ENCODE measurements at regions not wholly inside any gene's neighbourhood (a gene's known extent, or its start where the extent isn't known, plus 50 kb on each side); places are given as distances from the start of the nearest gene placed in this dataset.
"Not testable (repeated sequence)": the region's sequence is repeated elsewhere in the genome, so short reads cannot be mapped to it uniquely, and the experiment has no call there.

DNA sequence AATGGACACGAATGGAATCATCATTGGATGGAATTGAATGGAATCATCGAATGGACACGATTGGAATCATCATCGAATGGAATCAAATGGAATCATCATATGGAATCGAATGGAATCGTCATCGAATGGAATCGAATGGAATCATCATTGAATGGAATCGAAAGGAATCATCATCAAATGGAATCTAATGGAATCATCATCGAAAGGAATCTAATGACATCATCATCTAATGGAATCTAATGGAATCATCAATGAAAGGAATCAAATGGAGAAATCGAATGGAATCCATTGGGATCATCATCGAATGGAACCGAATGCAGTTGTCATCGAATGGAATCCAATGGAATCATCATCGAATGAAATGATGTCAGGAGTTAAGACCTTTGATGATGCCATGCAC is 154.9 kb downstream of the SHCBP1 start:
- no peak for TF ChIP-seq EZH2phosphoT487 (IDR thresholded peaks at IDR 0.05)
- TF ChIP-seq, protein P1, sequence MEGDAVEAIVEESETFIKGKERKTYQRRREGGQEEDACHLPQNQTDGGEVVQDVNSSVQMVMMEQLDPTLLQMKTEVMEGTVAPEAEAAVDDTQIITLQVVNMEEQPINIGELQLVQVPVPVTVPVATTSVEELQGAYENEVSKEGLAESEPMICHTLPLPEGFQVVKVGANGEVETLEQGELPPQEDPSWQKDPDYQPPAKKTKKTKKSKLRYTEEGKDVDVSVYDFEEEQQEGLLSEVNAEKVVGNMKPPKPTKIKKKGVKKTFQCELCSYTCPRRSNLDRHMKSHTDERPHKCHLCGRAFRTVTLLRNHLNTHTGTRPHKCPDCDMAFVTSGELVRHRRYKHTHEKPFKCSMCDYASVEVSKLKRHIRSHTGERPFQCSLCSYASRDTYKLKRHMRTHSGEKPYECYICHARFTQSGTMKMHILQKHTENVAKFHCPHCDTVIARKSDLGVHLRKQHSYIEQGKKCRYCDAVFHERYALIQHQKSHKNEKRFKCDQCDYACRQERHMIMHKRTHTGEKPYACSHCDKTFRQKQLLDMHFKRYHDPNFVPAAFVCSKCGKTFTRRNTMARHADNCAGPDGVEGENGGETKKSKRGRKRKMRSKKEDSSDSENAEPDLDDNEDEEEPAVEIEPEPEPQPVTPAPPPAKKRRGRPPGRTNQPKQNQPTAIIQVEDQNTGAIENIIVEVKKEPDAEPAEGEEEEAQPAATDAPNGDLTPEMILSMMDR (IDR thresholded peaks at IDR 0.05): no peak
- TF ChIP-seq EZH2 (IDR thresholded peaks at IDR 0.05): no peak
- peaks cover 43% of the 10 kb centered on the region for H3K9me3 ChIP-seq (ENCODE audit: low read depth)

DNA sequence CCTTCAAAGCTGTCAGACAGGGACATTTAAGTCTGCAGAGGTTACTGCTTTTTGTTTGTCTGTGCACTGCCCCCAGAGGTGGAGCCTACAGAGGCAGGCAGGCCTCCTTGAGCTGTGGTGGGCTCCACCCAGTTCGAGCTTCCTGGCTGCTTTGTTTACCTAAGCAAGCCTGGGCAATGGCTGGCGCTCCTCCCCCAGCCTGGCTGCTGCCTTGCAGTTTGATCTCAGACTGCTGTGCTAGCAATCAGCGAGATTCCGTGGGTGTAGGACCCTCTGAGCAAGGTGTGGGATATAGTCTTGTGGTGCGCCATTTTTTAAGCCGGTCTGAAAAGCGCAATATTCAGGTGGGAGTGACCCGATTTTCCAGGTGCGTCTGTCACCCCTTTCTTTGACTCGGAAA is 166.4 kb downstream of the SHCBP1 start:
- not testable (repeated sequence) for H2AFZ ChIP-seq (replicated peaks); H3K4me1 ChIP-seq; H4K20me1 ChIP-seq (ENCODE audit: low read depth); H3K9ac ChIP-seq; H3K27me3 ChIP-seq; H3K27ac ChIP-seq; H3K36me3 Mint-ChIP-seq; DNase-seq (ENCODE audit: low spot score); H3F3A ChIP-seq (ENCODE audit: low read depth); H3K9me3 ChIP-seq (ENCODE audit: low read depth); H3K4me1 Mint-ChIP-seq; H3K27me3 Mint-ChIP-seq (ENCODE audit: insufficient read depth, low read depth); H3K79me2 ChIP-seq (ENCODE audit: low read depth); H3K36me3 ChIP-seq; H3K27ac Mint-ChIP-seq; H3K4me3 Mint-ChIP-seq; H3K4me2 ChIP-seq; H3K4me3 ChIP-seq
- peaks cover 12% of the 10 kb centered on the region for H3K9me3 Mint-ChIP-seq

More for the DNA sequence above, 154.9 kb downstream of the SHCBP1 start:
- H4K20me1 ChIP-seq (ENCODE audit: low read depth): no peaks in the 10 kb centered on the region
- H3K4me2 ChIP-seq: no peak overlapping the region
- Mint-ChIP-seq H3K36me3 (no peaks in the 10 kb centered on the region), H3K4me1 (no peaks in the 10 kb centered on the region), H3K27ac (no peak overlapping the region), H3K27me3 (ENCODE audit: insufficient read depth, low read depth) (no peaks in the 10 kb centered on the region), H3K4me3 (no peak overlapping the region), H3K9me3 (peaks cover 45% of the 10 kb centered on the region)
- H3K9ac ChIP-seq: no peak overlapping the region
- H3K4me1 ChIP-seq: no peaks in the 10 kb centered on the region
- no peaks in the 10 kb centered on the region for H3F3A ChIP-seq (ENCODE audit: low read depth)
- no peaks in the 10 kb centered on the region for H3K27me3 ChIP-seq
- no peaks in the 10 kb centered on the region for H3K79me2 ChIP-seq (ENCODE audit: low read depth)
- no peak overlapping the region for H3K27ac ChIP-seq
- no peak overlapping the region for H2AFZ ChIP-seq (replicated peaks)
- H3K4me3 ChIP-seq: no peak overlapping the region
- no peak for DNase-seq (ENCODE audit: low spot score)
- no peaks in the 10 kb centered on the region for H3K36me3 ChIP-seq

DNA sequence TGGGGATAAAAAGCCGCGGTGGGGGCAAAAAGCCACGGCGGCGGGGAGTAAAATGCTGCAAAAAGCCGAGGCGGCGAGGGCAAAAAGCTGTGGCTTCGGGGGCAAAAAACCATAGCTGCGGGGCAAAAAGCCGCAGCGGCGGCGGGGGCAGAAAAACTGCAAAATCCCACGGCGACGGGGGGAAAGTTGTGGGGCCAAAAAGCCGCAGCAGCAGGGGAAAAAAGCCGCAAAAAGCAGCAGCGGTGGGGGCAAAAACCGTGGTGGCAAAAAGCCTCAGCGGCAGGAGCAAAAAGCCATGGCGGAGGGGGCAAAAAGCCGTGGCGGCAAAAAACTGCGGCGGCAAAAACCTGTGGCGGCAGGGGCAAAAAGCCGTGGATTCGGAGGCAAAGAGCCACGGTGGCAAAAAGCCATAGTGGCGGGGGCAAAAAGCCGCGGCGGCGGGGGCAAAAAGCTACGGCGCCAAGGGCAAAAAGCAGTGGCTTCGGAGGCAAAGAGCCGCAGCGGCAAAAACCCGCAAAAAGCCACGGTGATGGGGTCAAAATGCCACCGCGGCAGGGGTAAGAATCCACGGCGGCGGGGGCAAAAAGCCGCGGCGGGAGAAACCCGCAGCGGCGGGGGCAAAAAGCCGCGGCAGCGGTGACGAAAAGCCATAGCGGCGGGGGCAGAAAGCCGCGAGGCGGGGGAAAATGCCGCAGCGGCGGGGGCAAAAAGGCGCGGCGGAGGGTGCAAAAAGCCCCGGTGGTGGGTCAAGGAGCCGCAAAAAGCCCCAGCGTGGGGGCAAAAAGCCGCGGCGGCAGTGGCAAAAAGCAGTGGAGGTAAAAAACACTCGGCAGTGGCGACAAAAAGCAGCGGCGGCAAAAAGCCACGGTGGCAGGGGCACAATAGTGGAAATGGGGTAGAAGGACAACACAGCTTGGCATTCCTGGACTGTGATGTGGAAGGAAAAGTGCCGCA is 192.8 kb downstream of the SHCBP1 start:
- H3K4me3 Mint-ChIP-seq: no peak overlapping the region
- DNase-seq (ENCODE audit: low spot score): no peak
- H3K27me3 ChIP-seq: no peaks in the 10 kb centered on the region

More for the DNA sequence above, 192.8 kb downstream of the SHCBP1 start:
- Mint-ChIP-seq H3K4me1 (no peaks in the 10 kb centered on the region), H3K27me3 (ENCODE audit: insufficient read depth, low read depth) (peaks cover 4% of the 10 kb centered on the region), H3K9me3 (peaks cover 26% of the 10 kb centered on the region), H3K36me3 (no peaks in the 10 kb centered on the region), H3K27ac (no peak overlapping the region)
- H4K20me1 ChIP-seq (ENCODE audit: low read depth): no peaks in the 10 kb centered on the region
- no peak overlapping the region for H3K27ac ChIP-seq
- no peaks in the 10 kb centered on the region for H3K79me2 ChIP-seq (ENCODE audit: low read depth)
- no peak for TF ChIP-seq EZH2phosphoT487 (IDR thresholded peaks at IDR 0.05)
- no peak for TF ChIP-seq EZH2 (IDR thresholded peaks at IDR 0.05)
- TF ChIP-seq, protein P1 (IDR thresholded peaks at IDR 0.05): no peak
- no peak overlapping the region for H3K4me3 ChIP-seq
- no peak overlapping the region for H3K4me2 ChIP-seq
- H3F3A ChIP-seq (ENCODE audit: low read depth): no peaks in the 10 kb centered on the region
- peaks cover 7% of the 10 kb centered on the region for H3K9me3 ChIP-seq (ENCODE audit: low read depth)
- no peak overlapping the region for H2AFZ ChIP-seq (replicated peaks)
- H3K36me3 ChIP-seq: no peaks in the 10 kb centered on the region
- H3K4me1 ChIP-seq: no peaks in the 10 kb centered on the region
- no peak overlapping the region for H3K9ac ChIP-seq

Measured in neural progenitor cell (in vitro differentiated cells).